ENCODE measurements at regions not wholly inside any gene's neighbourhood (a gene's known extent, or its start where the extent isn't known, plus 50 kb on each side); places are given as distances from the start of the nearest gene placed in this dataset.
"Not testable (repeated sequence)": the region's sequence is repeated elsewhere in the genome, so short reads cannot be mapped to it uniquely, and the experiment has no call there.

GRCh38 chr3:13233487-13234485 is 160.6 kb upstream of the IQSEC1 start:
- ATAC-seq, result no peak
- H3K27me3 ChIP-seq, result peaks cover 41% of the 10 kb centered on the region
- no peak overlapping the region for H3K4me3 ChIP-seq
- H3K4me1 ChIP-seq, result peaks cover 0 to 12% (median 0%) of the 10 kb centered on the region in 3 donors
- 21 to 49% methylated on average over 4 to 7 of the region's 18 CpGs for WGBS, 2 donors (ENCODE audit: low coverage in 1 of 2)
- H3K27ac ChIP-seq, result no peak overlapping the region
- H3K36me3 ChIP-seq, result no peaks in the 10 kb centered on the region
- no peak for TF ChIP-seq CTCF (IDR thresholded peaks at IDR 0.05)
- no peak for TF ChIP-seq POLR2A (IDR thresholded peaks at IDR 0.05)
- no peak for TF ChIP-seq POLR2AphosphoS5 (IDR thresholded peaks at IDR 0.05)
- TF ChIP-seq EP300 (IDR thresholded peaks at IDR 0.05), result no peak
- H3K9me3 ChIP-seq, result no peaks in the 10 kb centered on the region

GRCh38 chr3:13231781-13232666 is 158.8 kb upstream of the IQSEC1 start:
- H3K4me3 ChIP-seq, result no peak overlapping the region
- no peak for TF ChIP-seq CTCF (IDR thresholded peaks at IDR 0.05)
- no peak for TF ChIP-seq EP300 (IDR thresholded peaks at IDR 0.05)
- TF ChIP-seq POLR2AphosphoS5 (IDR thresholded peaks at IDR 0.05), result no peak
- no peak for TF ChIP-seq POLR2A (IDR thresholded peaks at IDR 0.05)
- 59% methylated on average over 5 to 22 of the region's 22 CpGs for WGBS, 2 donors (ENCODE audit: low coverage in 1 of 2)
- H3K4me1 ChIP-seq, result peaks cover 0 to 12% (median 0%) of the 10 kb centered on the region in 3 donors
- ATAC-seq, result no peak
- H3K27me3 ChIP-seq, result peaks cover 41% of the 10 kb centered on the region
- H3K9me3 ChIP-seq, result no peaks in the 10 kb centered on the region
- no peak overlapping the region for H3K27ac ChIP-seq
- H3K36me3 ChIP-seq, result no peaks in the 10 kb centered on the region

DNA sequence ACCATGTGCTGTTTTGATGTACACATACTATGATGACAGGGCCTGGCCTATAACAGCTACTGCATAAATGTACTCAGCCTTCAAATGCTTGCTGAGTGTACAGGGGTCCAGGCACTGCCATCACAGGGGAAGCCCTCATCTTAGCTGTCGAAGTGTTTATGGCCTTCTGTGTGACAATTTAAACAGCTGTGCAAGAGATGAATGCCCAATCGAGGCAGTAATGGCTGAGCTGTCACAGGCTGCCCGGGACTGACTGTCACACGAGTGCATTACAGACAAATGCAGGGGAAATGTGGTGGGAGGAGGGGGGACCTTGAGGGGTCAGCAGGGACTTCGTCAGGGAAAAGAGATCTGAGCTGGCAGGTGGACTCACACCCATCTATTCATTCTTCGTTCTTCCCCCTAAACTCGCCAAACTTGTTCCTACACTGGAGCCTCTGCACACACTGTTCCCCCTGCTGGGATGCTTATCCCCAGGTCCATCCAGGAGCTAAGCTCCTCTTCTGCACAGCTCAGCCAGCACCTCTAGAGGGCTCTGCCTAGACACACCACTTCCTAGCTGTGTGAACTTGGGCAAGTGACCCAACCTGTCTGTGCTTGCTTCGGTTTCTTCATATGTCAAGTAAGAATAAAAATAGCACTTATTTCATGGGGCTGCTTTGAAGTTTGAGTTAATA is 156.2 kb upstream of the IQSEC1 start:
- TF ChIP-seq POLR2AphosphoS5 (IDR thresholded peaks at IDR 0.05) (no peak), POLR2A (IDR thresholded peaks at IDR 0.05) (no peak), EP300 (IDR thresholded peaks at IDR 0.05) (no peak), CTCF (IDR thresholded peaks at IDR 0.05) (no peak)
- no peak for ATAC-seq
- H3K4me1 ChIP-seq, result peaks cover 0 to 1% (median 0%) of the 10 kb centered on the region in 3 donors
- no peak overlapping the region for H3K27ac ChIP-seq
- 35 to 57% methylated on average over 6 to 7 of the region's 8 CpGs for WGBS, 2 donors (ENCODE audit: low coverage in 1 of 2)
- H3K27me3 ChIP-seq, result peaks cover 18% of the 10 kb centered on the region
- no peaks in the 10 kb centered on the region for H3K36me3 ChIP-seq
- no peak overlapping the region for H3K4me3 ChIP-seq
- no peaks in the 10 kb centered on the region for H3K9me3 ChIP-seq

DNA sequence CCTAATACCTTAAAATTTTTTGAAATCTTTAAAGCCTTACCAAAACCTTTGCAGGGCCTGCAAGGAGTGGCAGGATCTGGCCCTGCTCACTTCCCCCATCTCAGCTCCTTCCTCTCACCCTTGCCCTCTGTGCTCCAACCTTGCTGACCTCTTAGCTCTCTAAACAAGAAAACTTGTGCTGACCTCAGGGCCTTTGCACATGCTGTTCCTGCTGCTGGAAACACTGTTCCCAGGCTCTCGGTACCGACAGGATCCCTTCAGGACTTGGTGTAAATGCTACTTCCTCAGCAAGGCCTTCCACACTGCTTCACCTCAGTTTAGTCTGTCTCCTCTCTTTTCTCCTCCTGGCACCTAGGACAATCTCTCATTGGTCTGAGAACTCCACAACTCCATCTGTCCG is 155.4 kb upstream of the IQSEC1 start:
- Histone ChIP-seq H3K4me1 (no peaks in the 10 kb centered on the region), H3K36me3 (no peaks in the 10 kb centered on the region), H3K4me3 (no peak overlapping the region), H3K27ac (no peak overlapping the region), H3K27me3 (peaks cover 10% of the 10 kb centered on the region), H3K9me3 (no peaks in the 10 kb centered on the region)
- 83 to 90% methylated on average over 3 of the region's 3 CpGs for WGBS, 2 donors (ENCODE audit: low coverage in 1 of 2)
- TF ChIP-seq POLR2AphosphoS5 (IDR thresholded peaks at IDR 0.05), result no peak
- TF ChIP-seq CTCF (IDR thresholded peaks at IDR 0.05), result no peak
- no peak for TF ChIP-seq EP300 (IDR thresholded peaks at IDR 0.05)
- TF ChIP-seq POLR2A (IDR thresholded peaks at IDR 0.05), result no peak
- no peak for ATAC-seq

- H3K4me1 ChIP-seq, H3K9me3 ChIP-seq, H3K36me3 ChIP-seq, H3K27me3 ChIP-seq, H3K4me3 ChIP-seq, ATAC-seq, H3K27ac ChIP-seq: not testable (repeated sequence)
- 77 to 93% methylated on average over 4 to 8 of the region's 12 CpGs for WGBS, 2 donors (ENCODE audit: low coverage in 1 of 2)
These were observed 154.9 kb upstream of the IQSEC1 start for GRCh38 chr3:13228169-13228568.

All from gastroesophageal sphincter (tissue), 4 donors.